Testis (tissue), 2 donors: ENCODE measurements at regions not wholly inside any gene's neighbourhood (a gene's known extent, or its start where the extent isn't known, plus 50 kb on each side); places are given as distances from the start of the nearest gene placed in this dataset.

Experiments used
- POLR2A ChIP-seq: fragments of 450-650 bp; IDR thresholded peaks from one replicate; pipeline ENCODE4 v1.6.1; 2017; ENCODE audit warnings: antibody characterized with exemption, mild to moderate bottlenecking, moderate library complexity
- TF ChIP-seq, protein P1 (sequence below), 3 experiments: fragments of 450-650 bp in 2 of 3; fragments of 200-600 bp in 1 of 3; sonication (generic) in 1 of 3; IDR thresholded peaks; one replicate each; pipeline ENCODE4 v1.5.1; 2016 to 2019; ENCODE audit warnings: antibody characterized with exemption in 3 of 3, mild to moderate bottlenecking in 2 of 3, moderate library complexity in 1 of 3

DNA sequence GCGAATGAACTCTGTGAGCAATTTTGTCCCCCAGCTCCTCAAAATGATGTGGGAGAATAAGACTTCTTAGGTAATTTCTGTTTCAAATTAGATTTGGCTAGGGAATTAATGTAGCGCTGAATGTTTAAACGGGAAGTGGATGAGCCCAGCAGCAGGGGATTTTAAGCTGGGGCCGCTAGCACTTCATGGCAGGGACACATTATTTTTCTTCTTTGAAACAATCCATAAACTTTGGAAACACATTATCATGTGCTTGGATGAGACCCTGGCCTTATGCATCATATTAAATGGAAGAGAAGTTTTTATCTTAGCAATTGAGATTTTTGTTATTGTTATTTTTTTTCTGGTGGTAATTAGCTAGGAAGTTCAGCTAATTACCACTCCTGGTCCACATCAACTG lies 74.2 kb upstream of the FUCA2 start:
- TF ChIP-seq, protein P1, sequence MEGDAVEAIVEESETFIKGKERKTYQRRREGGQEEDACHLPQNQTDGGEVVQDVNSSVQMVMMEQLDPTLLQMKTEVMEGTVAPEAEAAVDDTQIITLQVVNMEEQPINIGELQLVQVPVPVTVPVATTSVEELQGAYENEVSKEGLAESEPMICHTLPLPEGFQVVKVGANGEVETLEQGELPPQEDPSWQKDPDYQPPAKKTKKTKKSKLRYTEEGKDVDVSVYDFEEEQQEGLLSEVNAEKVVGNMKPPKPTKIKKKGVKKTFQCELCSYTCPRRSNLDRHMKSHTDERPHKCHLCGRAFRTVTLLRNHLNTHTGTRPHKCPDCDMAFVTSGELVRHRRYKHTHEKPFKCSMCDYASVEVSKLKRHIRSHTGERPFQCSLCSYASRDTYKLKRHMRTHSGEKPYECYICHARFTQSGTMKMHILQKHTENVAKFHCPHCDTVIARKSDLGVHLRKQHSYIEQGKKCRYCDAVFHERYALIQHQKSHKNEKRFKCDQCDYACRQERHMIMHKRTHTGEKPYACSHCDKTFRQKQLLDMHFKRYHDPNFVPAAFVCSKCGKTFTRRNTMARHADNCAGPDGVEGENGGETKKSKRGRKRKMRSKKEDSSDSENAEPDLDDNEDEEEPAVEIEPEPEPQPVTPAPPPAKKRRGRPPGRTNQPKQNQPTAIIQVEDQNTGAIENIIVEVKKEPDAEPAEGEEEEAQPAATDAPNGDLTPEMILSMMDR (IDR thresholded peaks at IDR 0.05): no peak
- no peak for TF ChIP-seq POLR2A
